ENCODE measurements at regions not wholly inside any gene's neighbourhood (a gene's known extent, or its start where the extent isn't known, plus 50 kb on each side); places are given as distances from the start of the nearest gene placed in this dataset.
"Not testable (repeated sequence)": the region's sequence is repeated elsewhere in the genome, so short reads cannot be mapped to it uniquely, and the experiment has no call there.

DNA sequence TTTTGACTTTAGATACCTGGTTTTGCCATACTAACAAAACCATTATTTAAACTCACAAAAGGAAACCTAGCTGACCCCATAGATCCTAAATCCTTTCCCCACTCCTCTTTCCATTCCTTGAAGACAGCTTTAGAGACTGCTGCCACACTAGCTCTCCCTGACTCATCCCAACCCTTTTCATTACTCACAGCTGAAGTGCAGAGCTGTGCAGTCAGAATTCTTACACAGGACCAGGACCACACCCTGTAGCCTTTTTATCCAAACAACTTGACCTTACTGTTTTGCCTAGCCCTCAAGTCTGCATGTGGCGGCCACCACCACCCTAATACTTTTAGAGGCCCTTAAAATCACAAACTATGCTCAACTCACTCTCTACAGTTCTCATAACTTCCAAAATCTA lies 325.1 kb upstream of the KCNMB2 start:
- H3K4me1 Mint-ChIP-seq, H3K9me3 Mint-ChIP-seq, H3K27ac Mint-ChIP-seq: not testable (repeated sequence)

GRCh38 chr3:178217479-178217878 lies 318.8 kb upstream of the KCNMB2 start:
- no peaks in the 10 kb centered on the region for H3K36me3 Mint-ChIP-seq
- H3K27ac Mint-ChIP-seq, result no peak overlapping the region
- H3K27me3 Mint-ChIP-seq, result peaks cover 2% of the 10 kb centered on the region
- no peak overlapping the region for H3K4me3 Mint-ChIP-seq
- no peaks in the 10 kb centered on the region for H3K4me1 Mint-ChIP-seq
- H3K9me3 Mint-ChIP-seq, result peaks cover 3% of the 10 kb centered on the region

More for the DNA sequence above, 325.1 kb upstream of the KCNMB2 start:
- H3K36me3 Mint-ChIP-seq, H3K4me3 Mint-ChIP-seq, H3K27me3 Mint-ChIP-seq: not testable (repeated sequence)

- H3K9me3 Mint-ChIP-seq, result peaks cover 3% of the 10 kb centered on the region
- H3K27ac Mint-ChIP-seq, result no peak overlapping the region
- H3K36me3 Mint-ChIP-seq, result no peaks in the 10 kb centered on the region
- no peaks in the 10 kb centered on the region for H3K4me1 Mint-ChIP-seq
- peaks cover 2% of the 10 kb centered on the region for H3K27me3 Mint-ChIP-seq
- H3K4me3 Mint-ChIP-seq, result no peak overlapping the region
These were observed 318.0 kb upstream of the KCNMB2 start for GRCh38 chr3:178218231-178218630.

DNA sequence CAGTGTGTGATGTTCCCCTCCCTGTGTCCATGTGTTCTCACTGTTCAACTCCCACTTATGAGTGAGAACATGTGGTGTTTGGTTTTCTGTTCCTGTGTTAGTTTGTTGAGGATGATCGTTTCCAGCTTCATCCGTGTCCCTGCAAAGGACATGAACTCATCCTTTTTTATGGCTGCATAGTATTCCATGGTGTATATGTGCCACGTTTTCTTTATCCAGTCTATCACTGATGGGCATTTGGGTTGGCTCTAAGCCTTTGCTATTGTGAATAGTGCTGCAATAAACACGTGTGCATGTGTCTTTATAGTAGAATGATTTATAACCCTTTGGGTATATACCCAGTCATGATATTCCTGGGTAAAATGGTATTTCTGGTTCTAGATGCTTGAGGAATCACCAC lies 316.6 kb upstream of the KCNMB2 start:
- not testable (repeated sequence) for H3K27me3 Mint-ChIP-seq, H3K27ac Mint-ChIP-seq, H3K36me3 Mint-ChIP-seq, H3K9me3 Mint-ChIP-seq, H3K4me3 Mint-ChIP-seq, H3K4me1 Mint-ChIP-seq

- peaks cover 3% of the 10 kb centered on the region for H3K9me3 Mint-ChIP-seq
- no peaks in the 10 kb centered on the region for H3K4me1 Mint-ChIP-seq
- H3K36me3 Mint-ChIP-seq, result no peaks in the 10 kb centered on the region
- H3K4me3 Mint-ChIP-seq, result no peak overlapping the region
- peaks cover 2% of the 10 kb centered on the region for H3K27me3 Mint-ChIP-seq
- H3K27ac Mint-ChIP-seq, result no peak overlapping the region
These were observed 312.4 kb upstream of the KCNMB2 start for GRCh38 chr3:178223876-178224275.

DNA sequence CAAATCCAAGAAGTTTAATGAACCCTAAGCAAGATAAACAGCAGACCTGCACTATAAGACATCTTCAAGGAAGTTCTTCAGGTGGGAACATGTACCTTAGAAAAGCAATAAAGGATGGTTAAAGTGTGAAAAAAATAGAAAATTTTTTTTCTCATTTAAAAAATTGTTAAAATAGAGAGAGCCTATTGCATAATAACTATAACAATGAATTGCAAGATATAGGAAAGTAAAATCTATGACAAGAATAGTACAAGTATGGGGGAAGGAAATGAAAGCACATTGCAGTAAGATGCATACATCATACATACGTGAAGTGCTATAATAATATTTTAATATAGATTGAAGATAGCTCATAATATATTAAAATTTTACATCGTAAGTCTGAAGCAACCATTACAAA lies 310.1 kb upstream of the KCNMB2 start:
- Mint-ChIP-seq H3K27me3 (no peaks in the 10 kb centered on the region), H3K27ac (no peak overlapping the region), H3K36me3 (no peaks in the 10 kb centered on the region), H3K4me3 (no peak overlapping the region), H3K4me1 (no peaks in the 10 kb centered on the region), H3K9me3 (no peaks in the 10 kb centered on the region)

DNA sequence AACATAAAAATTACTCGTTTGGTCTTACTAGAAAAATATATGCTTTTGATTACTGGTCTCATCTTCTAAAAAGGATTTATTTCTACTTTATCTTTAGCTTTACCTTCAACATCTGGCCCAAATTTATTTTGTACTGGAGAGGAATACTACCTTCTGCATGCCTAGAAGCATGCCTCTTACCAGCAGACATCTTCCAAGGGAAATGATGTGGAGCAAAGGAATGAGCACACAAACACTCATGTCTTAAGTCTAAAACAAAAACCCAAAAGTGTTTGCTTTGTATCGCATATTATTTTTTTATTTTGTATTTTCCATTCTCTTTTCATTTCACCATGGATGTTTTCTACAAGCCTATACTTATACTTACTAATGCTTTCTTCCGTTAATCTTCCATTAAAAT lies 304.6 kb upstream of the KCNMB2 start:
- no peak overlapping the region for H3K4me3 Mint-ChIP-seq
- H3K27ac Mint-ChIP-seq, result no peak overlapping the region
- H3K4me1 Mint-ChIP-seq, result no peaks in the 10 kb centered on the region

DNA sequence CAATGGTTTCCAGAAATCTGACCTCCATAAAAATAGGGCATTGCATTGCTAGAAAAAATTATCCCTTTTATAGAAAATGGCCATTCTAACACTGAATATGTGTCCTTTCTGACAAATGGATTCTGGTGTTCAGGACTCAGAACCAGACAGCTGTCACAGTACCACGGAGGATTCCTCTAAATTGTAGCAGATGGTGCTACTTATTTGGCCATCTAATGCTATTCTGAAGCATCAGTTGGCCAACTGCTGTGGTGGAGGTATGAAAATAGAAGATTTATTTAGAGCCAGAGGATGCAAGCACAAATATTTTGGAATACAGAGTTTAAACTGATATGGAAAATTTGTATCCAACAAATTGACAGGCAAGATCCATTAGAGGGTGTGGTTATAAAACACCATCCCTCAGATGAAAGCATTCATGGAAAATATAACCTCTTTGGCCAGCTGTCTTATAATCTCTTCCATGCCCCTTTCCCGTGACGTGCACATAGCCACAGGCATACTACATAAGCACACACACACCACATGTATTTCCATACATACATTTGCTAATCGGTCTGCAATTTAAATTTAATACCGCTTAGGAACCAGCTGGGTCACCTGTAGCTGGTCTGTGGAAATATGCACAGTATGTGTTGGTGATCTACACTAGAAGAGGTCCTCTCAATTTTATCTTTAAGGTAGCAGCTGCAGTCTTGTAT lies 302.7 kb upstream of the KCNMB2 start:
- Mint-ChIP-seq H3K27me3 (no peaks in the 10 kb centered on the region), H3K9me3 (no peaks in the 10 kb centered on the region), H3K27ac (no peak overlapping the region), H3K4me3 (no peak overlapping the region), H3K36me3 (no peaks in the 10 kb centered on the region), H3K4me1 (no peaks in the 10 kb centered on the region)

More for the DNA sequence above, 304.6 kb upstream of the KCNMB2 start:
- no peaks in the 10 kb centered on the region for H3K36me3 Mint-ChIP-seq
- H3K27me3 Mint-ChIP-seq, result no peaks in the 10 kb centered on the region
- H3K9me3 Mint-ChIP-seq, result no peaks in the 10 kb centered on the region

DNA sequence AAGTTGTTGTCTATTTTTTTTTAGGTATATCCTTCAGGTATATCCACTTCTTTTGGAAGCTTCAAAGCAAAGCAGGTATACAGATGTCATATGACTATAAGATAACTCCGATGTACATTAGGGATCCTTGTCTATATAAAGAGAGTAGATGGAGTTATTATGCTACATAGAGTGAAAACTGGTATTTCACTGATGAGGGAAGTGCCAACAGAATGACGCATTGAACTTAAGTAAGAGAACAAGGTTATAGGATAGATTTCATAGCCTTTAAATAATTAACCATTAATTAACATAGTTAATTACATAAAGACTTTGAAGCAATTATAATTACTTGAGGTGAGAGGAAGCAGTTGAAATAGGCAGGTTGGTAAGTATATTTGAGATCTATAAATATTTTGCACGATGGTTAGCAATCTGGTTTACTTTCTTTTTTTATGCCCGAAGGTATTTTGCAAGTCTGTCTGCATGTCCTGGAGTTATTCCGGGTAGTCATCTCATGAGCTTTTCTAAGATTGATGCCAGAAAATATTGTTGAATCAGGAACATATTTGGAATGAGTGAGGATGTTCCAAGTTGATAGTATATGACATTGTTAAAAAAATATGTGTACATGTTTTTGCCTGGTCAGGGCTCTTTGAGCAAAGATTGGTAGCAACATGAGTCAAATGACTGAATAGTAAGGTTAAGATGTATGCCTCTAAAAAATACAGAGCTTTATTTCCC lies 299.5 kb upstream of the KCNMB2 start:
- Mint-ChIP-seq H3K36me3 (no peaks in the 10 kb centered on the region), H3K27ac (no peak overlapping the region), H3K27me3 (peaks cover 1% of the 10 kb centered on the region), H3K4me1 (no peaks in the 10 kb centered on the region), H3K4me3 (no peak overlapping the region), H3K9me3 (peaks cover 12% of the 10 kb centered on the region)

DNA sequence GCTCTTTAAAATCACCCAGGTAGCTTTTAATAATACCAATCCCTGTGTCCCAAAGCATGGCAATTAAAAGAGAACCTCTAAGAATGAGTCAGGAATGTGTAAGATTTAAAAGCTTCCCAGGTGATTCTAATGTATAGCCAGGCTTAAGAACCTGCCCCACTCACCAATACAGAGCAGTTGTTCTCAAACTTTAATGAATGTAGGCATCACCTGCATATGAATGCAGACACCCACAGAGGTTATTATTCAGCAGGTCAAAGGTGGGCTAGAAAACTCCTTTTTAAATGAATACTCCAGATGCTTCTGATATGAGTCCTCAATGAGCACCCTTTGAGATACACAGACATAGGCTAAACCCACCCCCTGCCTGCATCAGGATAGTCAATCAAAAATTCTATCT lies 298.1 kb upstream of the KCNMB2 start:
- Mint-ChIP-seq H3K4me3 (no peak overlapping the region), H3K27me3 (peaks cover 1% of the 10 kb centered on the region), H3K27ac (no peak overlapping the region), H3K9me3 (peaks cover 12% of the 10 kb centered on the region), H3K4me1 (no peaks in the 10 kb centered on the region), H3K36me3 (no peaks in the 10 kb centered on the region)

DNA sequence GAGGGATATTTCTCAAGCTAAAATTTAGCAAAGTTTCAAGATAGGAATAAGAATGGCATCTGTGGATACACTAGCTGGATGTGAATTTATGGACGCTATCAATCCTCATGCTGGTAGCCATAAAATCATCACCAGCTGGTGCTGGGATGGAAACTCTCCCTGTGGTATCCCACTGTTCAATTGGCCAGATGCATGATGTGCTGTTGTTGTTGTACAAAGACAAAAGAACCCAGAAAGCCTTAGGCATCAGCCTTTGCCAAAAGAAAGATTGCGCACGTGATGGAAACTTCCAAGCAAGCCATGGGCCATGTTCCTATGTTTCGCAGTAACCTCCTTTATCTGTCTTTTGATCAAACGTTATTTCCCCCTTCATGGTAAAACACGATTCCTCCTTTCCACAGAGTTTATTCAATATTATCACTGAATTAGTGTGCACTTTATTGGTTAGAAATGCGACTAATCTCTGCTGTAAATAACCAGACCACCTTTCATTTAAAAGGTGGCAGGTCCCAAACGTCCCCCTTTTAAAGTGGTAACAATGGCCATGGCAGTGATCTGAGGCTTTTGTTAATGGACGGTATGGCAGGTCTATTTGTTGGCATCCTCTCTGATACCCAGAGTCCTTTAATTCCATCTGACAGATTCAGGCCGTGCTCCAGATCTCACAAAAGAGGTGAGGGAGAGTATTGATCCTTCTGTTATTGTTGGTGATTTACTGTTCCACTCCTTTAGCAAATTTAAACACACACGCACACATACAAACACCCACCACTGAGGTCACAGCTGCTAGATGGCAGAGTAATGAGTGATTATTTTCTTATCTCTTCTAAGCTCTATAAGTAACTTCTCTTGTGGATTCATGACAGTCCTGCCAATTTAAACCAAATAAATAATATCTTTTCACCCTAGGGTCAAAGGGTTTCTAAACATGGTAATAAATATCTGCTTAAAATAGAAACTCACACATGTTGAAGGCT lies 291.2 kb upstream of the KCNMB2 start:
- H3K27me3 Mint-ChIP-seq, result peaks cover 1% of the 10 kb centered on the region
- H3K4me1 Mint-ChIP-seq, result no peaks in the 10 kb centered on the region
- H3K36me3 Mint-ChIP-seq, result no peaks in the 10 kb centered on the region
- H3K27ac Mint-ChIP-seq, result no peak overlapping the region
- peaks cover 12% of the 10 kb centered on the region for H3K9me3 Mint-ChIP-seq
- H3K4me3 Mint-ChIP-seq, result no peak overlapping the region

- Mint-ChIP-seq H3K27ac (no peak overlapping the region), H3K9me3 (peaks cover 2% of the 10 kb centered on the region), H3K36me3 (peaks cover 3% of the 10 kb centered on the region), H3K4me3 (no peak overlapping the region), H3K4me1 (no peaks in the 10 kb centered on the region), H3K27me3 (peaks cover 2% of the 10 kb centered on the region)
These were observed 290.2 kb upstream of the KCNMB2 start for GRCh38 chr3:178246004-178246403.

- no peak overlapping the region for H3K27ac Mint-ChIP-seq
- peaks cover 2% of the 10 kb centered on the region for H3K27me3 Mint-ChIP-seq
- H3K9me3 Mint-ChIP-seq, result no peaks in the 10 kb centered on the region
- H3K4me3 Mint-ChIP-seq, result no peak overlapping the region
- H3K36me3 Mint-ChIP-seq, result peaks cover 2% of the 10 kb centered on the region
- H3K4me1 Mint-ChIP-seq, result no peaks in the 10 kb centered on the region
These were observed 280.9 kb upstream of the KCNMB2 start for GRCh38 chr3:178255315-178255714.

DNA sequence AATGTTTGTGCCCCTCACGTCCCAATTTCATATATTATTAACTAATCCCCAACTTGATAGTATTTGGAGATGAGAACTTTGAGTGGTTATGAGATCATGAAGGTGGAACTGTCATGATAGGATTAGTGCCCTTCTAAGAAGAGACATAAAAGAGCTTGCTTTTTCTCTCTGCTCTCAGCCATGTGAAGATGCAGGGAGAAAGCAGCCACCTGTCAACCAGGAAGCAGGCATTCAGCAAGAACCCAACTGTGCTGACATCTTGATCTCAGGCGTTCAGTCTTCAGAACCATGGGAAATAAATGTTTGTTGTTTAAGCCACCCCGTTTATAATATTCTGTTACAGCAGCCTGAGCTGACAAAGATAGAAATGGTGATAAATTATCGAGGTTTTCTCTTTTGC lies 278.7 kb upstream of the KCNMB2 start:
- H3K36me3 Mint-ChIP-seq, result no peaks in the 10 kb centered on the region
- H3K4me3 Mint-ChIP-seq, result no peak overlapping the region
- H3K9me3 Mint-ChIP-seq, result no peaks in the 10 kb centered on the region
- no peaks in the 10 kb centered on the region for H3K27me3 Mint-ChIP-seq
- H3K4me1 Mint-ChIP-seq, result no peaks in the 10 kb centered on the region
- no peak overlapping the region for H3K27ac Mint-ChIP-seq

GRCh38 chr3:178258121-178258520 lies 278.1 kb upstream of the KCNMB2 start:
- H3K27me3 Mint-ChIP-seq, result no peaks in the 10 kb centered on the region
- H3K4me1 Mint-ChIP-seq, result no peaks in the 10 kb centered on the region
- no peaks in the 10 kb centered on the region for H3K36me3 Mint-ChIP-seq
- H3K9me3 Mint-ChIP-seq, result no peaks in the 10 kb centered on the region
- no peak overlapping the region for H3K27ac Mint-ChIP-seq
- H3K4me3 Mint-ChIP-seq, result no peak overlapping the region

GRCh38 chr3:178259703-178260102 lies 276.5 kb upstream of the KCNMB2 start:
- H3K4me1 Mint-ChIP-seq, result no peaks in the 10 kb centered on the region
- no peak overlapping the region for H3K27ac Mint-ChIP-seq
- no peaks in the 10 kb centered on the region for H3K27me3 Mint-ChIP-seq
- no peak overlapping the region for H3K4me3 Mint-ChIP-seq
- H3K36me3 Mint-ChIP-seq, result no peaks in the 10 kb centered on the region
- H3K9me3 Mint-ChIP-seq, result no peaks in the 10 kb centered on the region

Measured in activated naive CD4-positive, alpha-beta T cell treated with anti-CD3 and anti-CD28 coated beads, Interleukin-2, amount 50 U/mL, for 24 hours (primary cell).